ENCODE measurements at regions not wholly inside any gene's neighbourhood (a gene's known extent, or its start where the extent isn't known, plus 50 kb on each side); places are given as distances from the start of the nearest gene placed in this dataset.

GRCh38 chr10:63722537-63722936 lies 201.3 kb downstream of the REEP3 start:
- TF ChIP-seq CTCF (conservative IDR thresholded peaks at IDR 0.05; ENCODE audit: low read depth in 2 of 2) (no peak), ZNF114 (CRISPR knock-in tag; IDR thresholded peaks at IDR 0.05) (no peak), EZH2phosphoT487 (IDR thresholded peaks at IDR 0.05; ENCODE audit: unreplicated experiment) (no peak)
